NCI-H524 treated with DMSO at 0.1 percent for 48 hours (cell line): ENCODE measurements at regions not wholly inside any gene's neighbourhood (a gene's known extent, or its start where the extent isn't known, plus 50 kb on each side); places are given as distances from the start of the nearest gene placed in this dataset.
"Not testable (repeated sequence)": the region's sequence is repeated elsewhere in the genome, so short reads cannot be mapped to it uniquely, and the experiment has no call there.

ENCODE experiments used
- DNase-seq: peaks from one replicate; lab custom pipeline; 2025; lab: John Stamatoyannopoulos, UW

DNA sequence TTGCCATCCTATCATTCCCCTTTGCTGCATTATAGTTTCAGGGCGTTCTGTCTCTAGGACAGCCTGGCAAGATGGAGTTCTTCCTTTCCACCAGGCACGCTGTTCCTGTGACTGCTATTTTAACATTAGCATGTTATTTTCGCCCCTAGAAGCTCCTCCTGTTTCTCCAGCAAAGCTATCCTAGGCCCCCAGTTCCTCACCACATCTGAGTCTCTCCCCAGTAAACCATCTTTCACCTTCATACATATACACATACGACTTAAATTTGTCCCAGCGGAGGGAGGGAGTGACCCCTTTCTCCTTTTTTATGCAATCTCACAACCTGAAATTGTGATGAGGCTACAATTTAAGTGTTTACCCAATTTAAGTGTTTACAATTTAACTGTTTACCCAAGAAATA lies 66.7 kb upstream of the FRMD6 start:
- DNase-seq = no peak

DNA sequence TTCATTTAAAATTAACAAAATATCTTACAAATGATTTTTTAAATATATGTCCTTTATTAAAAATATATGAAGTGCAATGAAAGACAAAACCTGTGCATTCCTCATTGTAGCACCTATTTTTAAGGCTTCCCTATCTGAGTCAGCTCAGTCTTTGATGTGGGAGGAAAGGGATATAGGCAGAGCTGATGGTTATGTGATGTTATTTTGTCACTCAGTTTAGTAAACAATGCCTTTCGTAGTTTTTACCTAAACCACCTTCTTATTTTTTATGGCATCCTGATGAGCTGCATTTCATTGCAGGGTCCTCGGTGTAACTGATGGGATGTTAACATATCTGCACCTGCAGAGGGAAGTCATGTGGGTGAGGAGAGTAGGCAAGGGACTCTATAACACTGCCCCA lies 58.9 kb upstream of the FRMD6 start:
- DNase-seq = no peak

DNA sequence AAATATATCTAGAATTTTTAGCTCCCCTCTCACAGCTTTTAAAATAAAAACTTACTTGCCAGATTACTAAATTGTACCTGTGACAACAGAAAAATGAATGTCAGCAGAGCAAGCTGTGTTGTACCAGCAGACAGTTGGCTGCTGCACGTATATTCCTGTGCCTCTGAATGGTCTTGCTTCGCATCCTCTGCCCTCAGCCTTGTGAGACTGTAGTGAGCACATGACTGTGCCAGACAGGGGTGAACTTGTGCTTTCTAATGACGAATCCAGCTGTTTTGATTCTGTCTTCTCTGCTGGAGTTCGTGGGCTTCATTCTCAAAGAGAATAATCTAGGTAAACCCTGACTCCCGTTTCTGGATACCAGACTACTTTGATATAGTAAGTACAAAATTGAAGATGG lies 58.3 kb upstream of the FRMD6 start:
- no peak for DNase-seq

DNA sequence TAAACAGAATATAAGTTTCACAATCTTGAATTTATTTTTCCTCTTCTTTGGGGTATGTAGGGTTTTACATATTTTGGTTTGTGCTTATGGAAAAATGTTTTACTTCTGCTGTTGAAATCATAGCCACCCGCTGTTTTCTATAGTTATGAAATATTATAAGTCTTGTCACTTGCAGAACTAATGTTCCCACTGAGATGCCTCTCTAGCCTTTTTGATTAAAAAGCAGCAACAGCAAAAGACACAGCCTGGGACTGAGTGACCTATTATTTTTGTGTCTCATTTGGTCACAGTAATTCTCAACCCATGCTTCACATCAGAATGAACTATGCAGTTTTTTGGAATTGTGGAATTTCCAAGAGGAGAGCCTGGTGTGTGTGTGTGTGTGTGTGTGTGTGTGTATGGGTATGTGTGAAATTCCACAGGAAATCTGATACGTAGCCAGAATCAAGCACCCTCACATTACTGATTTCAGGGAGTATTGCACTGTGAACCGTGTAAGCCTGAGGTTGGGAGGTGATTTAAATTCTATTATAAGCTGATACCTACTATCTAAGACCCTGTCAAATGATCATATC lies 55.7 kb upstream of the FRMD6 start:
- DNase-seq = no peak

DNA sequence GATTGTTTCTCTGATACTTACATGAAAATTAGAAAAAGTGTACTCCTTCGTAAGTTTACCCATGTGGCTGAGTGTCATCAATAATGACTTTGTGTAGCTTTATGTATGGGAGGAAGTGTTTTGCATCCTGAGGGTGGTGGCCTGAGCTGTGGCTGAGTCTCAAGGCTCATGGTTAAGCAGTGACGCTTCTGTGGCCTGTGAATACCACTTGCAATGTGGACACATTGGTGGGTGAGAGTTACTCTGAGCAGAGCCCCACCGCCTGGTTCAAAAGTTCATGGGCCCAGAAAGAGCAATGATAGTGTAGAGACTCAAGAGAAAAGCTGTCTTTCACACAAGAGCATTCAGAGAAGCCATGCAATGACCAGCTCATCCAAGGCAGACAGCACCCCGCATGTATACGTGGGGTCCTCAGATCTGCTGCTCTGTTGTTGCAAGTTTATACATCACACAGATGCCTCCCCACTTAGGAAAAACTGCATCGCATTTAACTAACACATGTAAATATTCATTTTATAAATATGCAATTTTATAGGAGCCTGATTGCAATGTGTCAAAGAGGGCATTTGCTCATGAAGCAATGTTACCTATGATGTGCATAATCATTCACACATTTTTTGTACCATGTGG lies 55.1 kb upstream of the FRMD6 start:
- no peak for DNase-seq

DNA sequence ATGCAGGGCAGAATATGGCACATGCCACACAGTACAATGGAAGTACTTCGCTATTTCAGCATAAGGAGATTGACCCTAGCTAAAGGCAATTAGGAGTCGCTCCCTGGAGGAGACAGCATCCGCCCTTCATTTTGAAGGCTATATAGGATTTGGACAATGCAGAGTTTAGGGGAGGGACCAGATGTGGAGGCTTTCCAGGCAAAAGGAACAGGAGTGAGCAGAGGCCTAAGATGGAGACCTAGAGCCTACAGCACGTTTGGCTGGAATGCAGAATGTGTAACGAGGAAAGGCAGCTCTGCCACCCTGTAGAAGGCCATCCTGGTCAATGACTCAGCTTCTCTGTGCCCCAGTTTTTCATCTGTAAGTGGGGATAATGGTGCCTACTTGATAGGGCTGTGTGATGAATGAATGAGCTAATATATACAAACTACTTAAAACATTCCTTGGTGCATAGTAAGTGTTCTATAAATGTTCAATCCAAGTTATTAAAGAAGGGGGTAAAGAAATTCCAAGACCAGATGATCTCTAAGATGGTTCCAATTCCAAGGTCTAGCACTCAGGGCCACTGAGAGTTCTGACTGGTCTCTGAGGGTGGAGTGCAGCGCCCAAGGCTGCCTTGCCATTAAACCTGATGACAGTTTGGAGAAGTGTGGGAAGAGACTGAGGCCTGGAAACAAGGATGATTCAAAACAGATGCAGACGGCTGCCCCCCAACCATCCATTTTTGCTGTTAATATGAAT lies 54.3 kb upstream of the FRMD6 start:
- DNase-seq = no peak

DNA sequence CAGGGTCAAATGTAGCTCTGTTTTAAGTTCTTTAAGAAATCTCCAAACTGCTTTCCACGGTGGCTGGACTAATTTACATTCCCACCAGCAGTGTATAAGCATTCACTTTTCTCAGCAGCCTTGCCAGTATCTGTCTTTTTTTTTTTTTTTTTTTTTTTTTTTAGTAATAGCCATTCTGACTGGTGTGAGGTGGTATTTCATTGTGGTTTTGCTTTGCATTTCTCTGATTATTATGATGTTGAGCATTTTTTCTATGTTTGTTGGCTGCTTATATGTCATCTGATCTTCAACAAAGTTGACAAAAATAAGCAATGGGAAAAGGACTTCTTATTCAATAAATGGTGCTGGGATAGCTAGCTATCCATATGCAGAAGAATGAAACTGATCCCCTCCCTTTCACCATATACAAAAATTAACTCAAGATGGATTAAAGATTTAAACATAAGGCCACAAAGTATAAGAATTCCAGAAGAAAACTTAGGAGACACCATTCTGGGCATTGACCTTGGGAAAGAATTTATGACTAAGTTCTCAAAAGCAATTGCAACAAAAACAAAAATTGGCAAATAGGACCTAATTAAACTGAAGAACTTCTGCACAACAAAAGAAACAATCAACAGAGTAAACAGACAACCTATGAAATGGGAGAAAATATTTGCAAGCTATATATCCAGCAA lies 52.6 kb upstream of the FRMD6 start:
- not testable (repeated sequence) for DNase-seq

DNA sequence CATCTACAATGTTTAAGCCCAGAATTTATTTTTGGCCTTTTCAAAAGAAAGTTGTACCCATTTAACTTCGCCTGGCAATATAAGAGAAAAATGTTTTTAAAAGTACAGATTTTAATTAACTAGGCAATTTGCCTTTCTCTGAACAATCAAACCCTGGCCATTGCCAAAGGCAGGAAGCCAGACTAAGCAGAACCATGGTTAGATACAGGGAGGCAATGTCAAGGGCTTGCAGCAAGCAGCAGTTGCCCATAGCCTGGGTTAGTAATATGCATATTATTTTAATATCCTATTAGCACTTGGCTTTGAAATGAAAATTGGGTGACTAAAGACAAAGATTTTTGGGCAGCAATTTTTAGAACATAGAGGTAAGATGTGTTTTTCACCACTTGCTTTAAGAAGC lies 51.1 kb upstream of the FRMD6 start:
- no peak for DNase-seq
